Psoas muscle (tissue), 7 donors: ENCODE measurements at regions not wholly inside any gene's neighbourhood (a gene's known extent, or its start where the extent isn't known, plus 50 kb on each side); places are given as distances from the start of the nearest gene placed in this dataset.

ENCODE experiments used
- ATAC-seq, 4 donors: fragments of 200-7000 bp; cut with Tn5 transposase; one replicate each; pipeline ENCODE4 v1.9.1; 2020; ENCODE audit warnings: moderate library complexity in 3 of 4, mild to moderate bottlenecking in 2 of 4
- DNase-seq, 2 donors: peaks; one replicate each; pipeline ENCODE4 v3.0.0-alpha.2; 2020
- H3K27ac ChIP-seq: fragments of 200-600 bp; one replicate; pipeline ENCODE4 v1.8.0; 2022
- H3K27me3 ChIP-seq, 3 donors: fragments of 200-600 bp in 1 of 3; one replicate each; pipeline versions ENCODE4 v1.6.1 to v1.8.0; 2013 to 2022; ENCODE audit warnings: low read length in 2 of 3, mild to moderate bottlenecking in 2 of 3, moderate library complexity in 1 of 3; ENCODE audit not compliant: insufficient read depth in 3 of 3
- H3K36me3 ChIP-seq, 2 donors: fragments of 200-600 bp in 1 of 2; one replicate each; pipeline versions ENCODE4 v1.6.1 to v1.8.0; 2013 to 2022; ENCODE audit warnings: low read depth in 1 of 2, mild to moderate bottlenecking in 1 of 2, moderate library complexity in 1 of 2; ENCODE audit not compliant: insufficient read depth in 1 of 2
- H3K4me1 ChIP-seq: fragments of 200-600 bp; one replicate; pipeline ENCODE4 v1.8.0; 2022
- H3K4me3 ChIP-seq: fragments of 200-600 bp; one replicate; pipeline ENCODE4 v1.8.0; 2022; ENCODE audit warnings: mild to moderate bottlenecking
- H3K9me3 ChIP-seq: fragments of 200-600 bp; one replicate; pipeline ENCODE4 v1.8.0; 2022
- CTCF ChIP-seq: fragments of 200-600 bp; IDR thresholded peaks from one replicate; pipeline ENCODE4 v1.8.0; 2022; ENCODE audit warnings: antibody characterized with exemption
- WGBS, 3 donors: extraction: QIAGEN DNeasy Blood & Tissue Kit; methylation state at CpG; one replicate each; pipeline versions ENCODE4 v1.1.6 to v1.1.7; 2013; 5-methylcytosine and 5-hydroxymethylcytosine counted together
- intact Hi-C, 2 donors: fragments of 100-400 bp; cut with DNase I; formaldehyde crosslinking; loops; one replicate each; pipeline versions ENCODE4 v1.11.0 to v1.14.2; 2022
- donor health status: healthy with polysubstance abuse.
- donor health status: DM: no; HTN: no; CAD: no; lungs with moderate emphysema.
- donor health status: Bipolar disorder and iron deficiency.
- donor health status: healthy.
- donor health status: DM: yes; HTN: yes; CAD: no.
- donor health status: DM: no; HTN: no; CAD: no.
- donor health status: DM: yes; HTN: yes; CAD: no.

- TF ChIP-seq CTCF = no peak
- Histone ChIP-seq H3K4me1 (no peaks in the 10 kb centered on the region), H3K4me3 (no peak overlapping the region), H3K27ac (no peak overlapping the region), H3K9me3 (no peaks in the 10 kb centered on the region), H3K27me3 (no peaks in the 10 kb centered on the region), H3K36me3 (no peaks in the 10 kb centered on the region)
- DNase-seq = no peak
- no peak for ATAC-seq
- 72 to 77% (median 75%) methylated on average over 3 of the region's 3 CpGs for WGBS, 3 donors
- intact Hi-C loops = no loop called here
These were observed 599.7 kb upstream of the MMS22L start for GRCh38 chr6:97882755-97883154.

GRCh38 chr6:97885325-97885724, 602.3 kb upstream of the MMS22L start:
- H3K27me3 ChIP-seq = no peaks in the 10 kb centered on the region
- no peak for ATAC-seq
- H3K9me3 ChIP-seq = no peaks in the 10 kb centered on the region
- no peak for DNase-seq
- TF ChIP-seq CTCF = no peak
- H3K4me3 ChIP-seq = no peak overlapping the region
- no peak overlapping the region for H3K27ac ChIP-seq
- intact Hi-C loops = no loop called here
- 51 to 62% (median 60%) methylated on average over 7 of the region's 7 CpGs for WGBS, 3 donors
- H3K4me1 ChIP-seq = no peaks in the 10 kb centered on the region
- H3K36me3 ChIP-seq = no peaks in the 10 kb centered on the region

GRCh38 chr6:97885828-97886227, 602.8 kb upstream of the MMS22L start:
- no peak for TF ChIP-seq CTCF
- DNase-seq (no peak), ATAC-seq (no peak)
- H3K27ac ChIP-seq = no peak overlapping the region
- H3K9me3 ChIP-seq = no peaks in the 10 kb centered on the region
- H3K36me3 ChIP-seq = no peaks in the 10 kb centered on the region
- H3K4me1 ChIP-seq = no peaks in the 10 kb centered on the region
- 50 to 54% (median 52%) methylated on average over 4 of the region's 4 CpGs for WGBS, 3 donors
- intact Hi-C loops = no loop called here
- H3K27me3 ChIP-seq = no peaks in the 10 kb centered on the region
- H3K4me3 ChIP-seq = no peak overlapping the region

GRCh38 chr6:97901531-97901930, 618.5 kb upstream of the MMS22L start:
- DNase-seq (no peak), ATAC-seq (no peak)
- 92 to 98% (median 95%) methylated on average over 1 of the region's 1 CpG for whole genome bisulfite sequencing, 3 donors
- TF ChIP-seq CTCF = no peak
- Histone ChIP-seq H3K4me3 (no peak overlapping the region), H3K9me3 (peaks cover 3% of the 10 kb centered on the region), H3K27ac (no peak overlapping the region), H3K36me3 (no peaks in the 10 kb centered on the region), H3K4me1 (no peaks in the 10 kb centered on the region), H3K27me3 (no peaks in the 10 kb centered on the region)
- intact Hi-C loops = no loop called here

GRCh38 chr6:97909380-97909779, 626.4 kb upstream of the MMS22L start:
- peaks cover 3% of the 10 kb centered on the region for H3K9me3 ChIP-seq

More at GRCh38 chr6:97909380-97909779, 626.4 kb upstream of the MMS22L start:
- H3K36me3 ChIP-seq = no peaks in the 10 kb centered on the region
- no peaks in the 10 kb centered on the region for H3K4me1 ChIP-seq
- WGBS, 3 donors = 60 to 67% (median 66%) methylated on average over 5 of the region's 5 CpGs
- no peak for TF ChIP-seq CTCF
- H3K27ac ChIP-seq = no peak overlapping the region
- ATAC-seq = no peak
- intact Hi-C loops = no loop called here
- H3K4me3 ChIP-seq = no peak overlapping the region
- DNase-seq = no peak
- H3K27me3 ChIP-seq = no peaks in the 10 kb centered on the region
